K562 (cell line): ENCODE measurements at regions not wholly inside any gene's neighbourhood (a gene's known extent, or its start where the extent isn't known, plus 50 kb on each side); places are given as distances from the start of the nearest gene placed in this dataset.

ENCODE experiments used
- ARNT ChIP-seq, 2 experiments: fragments of 450-650 bp; IDR thresholded peaks; 2 replicates each; pipeline ENCODE4 v1.6.1; 2016; ENCODE audit warnings: mild to moderate bottlenecking in 1 of 2
- CBFA2T3 ChIP-seq: fragments of 450-650 bp; IDR thresholded peaks from 2 replicates; pipeline ENCODE4 v1.6.1; 2017
- CBX2 ChIP-seq: fragments of 200-600 bp; sonication (generic); IDR thresholded peaks from one replicate; pipeline ENCODE4 v1.6.1; 2012; ENCODE audit warnings: mild to moderate bottlenecking, low read length, inconsistent platforms; ENCODE audit not compliant: insufficient read depth, poor library complexity, severe bottlenecking
- DACH1 ChIP-seq: fragments of 450-650 bp; IDR thresholded peaks from 2 replicates; pipeline ENCODE4 v1.6.1; 2018; ENCODE audit not compliant: partially characterized antibody
- ETV1 ChIP-seq: fragments of 450-650 bp; conservative IDR thresholded peaks from 2 replicates; pipeline ENCODE4 v1.6.1; 2016; ENCODE audit warnings: missing genetic modification characterization, control low read depth, low read depth, missing compliant biosample characterization
- FOXM1 ChIP-seq, 2 experiments: fragments of 450-650 bp in 1 of 2; sonication (generic) in 1 of 2; formaldehyde crosslinking in 1 of 2; IDR thresholded peaks; 2 replicates each; pipeline versions ENCODE4 v1.6.1 to v1.9.0; 2017 to 2022; ENCODE audit warnings: low read depth in 2 of 2, mild to moderate bottlenecking in 2 of 2, missing genetic modification reagents in 1 of 2, moderate library complexity in 1 of 2
- IFI16 ChIP-seq: fragments of 250-450 bp; sonication (Bioruptor Pico); IDR thresholded peaks from 2 replicates; pipeline ENCODE4 v2.1.2; 2022; ENCODE audit warnings: mild to moderate bottlenecking, inconsistent platforms
- KHSRP ChIP-seq: fragments of 450-650 bp; IDR thresholded peaks from 2 replicates; pipeline ENCODE4 v1.6.1; 2017
- NBN ChIP-seq: fragments of 450-650 bp; IDR thresholded peaks from 2 replicates; pipeline ENCODE4 v1.6.1; 2016; ENCODE audit warnings: low read depth, mild to moderate bottlenecking
- RB1 ChIP-seq: fragments of 450-650 bp; IDR thresholded peaks from 2 replicates; pipeline ENCODE4 v1.6.1; 2017; ENCODE audit warnings: low read depth, mild to moderate bottlenecking
- RCOR1 ChIP-seq, 2 experiments: IDR thresholded peaks; 2 replicates each; pipeline ENCODE4 v1.6.1; 2012; ENCODE audit warnings: low read depth in 2 of 2, low read length in 2 of 2, borderline replicate concordance in 1 of 2, improper control_type of control experiment in 1 of 2
- RNF2 ChIP-seq: sonication (generic); IDR thresholded peaks from 2 replicates; pipeline ENCODE4 v1.6.1; 2016
- ZBTB7A ChIP-seq: IDR thresholded peaks from 2 replicates; pipeline ENCODE4 v1.6.1; 2011; ENCODE audit warnings: low read depth, mild to moderate bottlenecking, low read length, moderate library complexity, borderline replicate concordance; ENCODE audit not compliant: control insufficient read depth
- ZNF583 ChIP-seq: fragments of 250-450 bp; sonication (Bioruptor Pico); IDR thresholded peaks from 2 replicates; pipeline ENCODE4 v1.4.0; 2020
- TF ChIP-seq, protein P1 (sequence below): fragments of 250-450 bp; sonication (Bioruptor Pico); IDR thresholded peaks from 2 replicates; pipeline ENCODE4 v1.4.0; 2020; ENCODE audit warnings: mild to moderate bottlenecking, moderate library complexity
- TF ChIP-seq, protein P2 (sequence below): sonication (generic); formaldehyde crosslinking; IDR thresholded peaks from 2 replicates; pipeline ENCODE4 v1.8.0; 2022; ENCODE audit warnings: mild to moderate bottlenecking, missing genetic modification reagents
- TF ChIP-seq, protein P3 (sequence below): fragments of 450-650 bp; IDR thresholded peaks from 2 replicates; pipeline ENCODE4 v1.6.1; 2016; ENCODE audit warnings: antibody characterized with exemption
- TF ChIP-seq, protein P4 (sequence below): fragments of 250-450 bp; sonication (Bioruptor Pico); IDR thresholded peaks from 2 replicates; pipeline ENCODE4 v1.9.0; 2021; ENCODE audit warnings: mild to moderate bottlenecking, inconsistent platforms
- TF ChIP-seq, protein P5 (sequence below): fragments of 250-450 bp; sonication (Bioruptor Pico); IDR thresholded peaks from 2 replicates; pipeline ENCODE4 v1.5.0; 2020; ENCODE audit warnings: mild to moderate bottlenecking, borderline replicate concordance

DNA sequence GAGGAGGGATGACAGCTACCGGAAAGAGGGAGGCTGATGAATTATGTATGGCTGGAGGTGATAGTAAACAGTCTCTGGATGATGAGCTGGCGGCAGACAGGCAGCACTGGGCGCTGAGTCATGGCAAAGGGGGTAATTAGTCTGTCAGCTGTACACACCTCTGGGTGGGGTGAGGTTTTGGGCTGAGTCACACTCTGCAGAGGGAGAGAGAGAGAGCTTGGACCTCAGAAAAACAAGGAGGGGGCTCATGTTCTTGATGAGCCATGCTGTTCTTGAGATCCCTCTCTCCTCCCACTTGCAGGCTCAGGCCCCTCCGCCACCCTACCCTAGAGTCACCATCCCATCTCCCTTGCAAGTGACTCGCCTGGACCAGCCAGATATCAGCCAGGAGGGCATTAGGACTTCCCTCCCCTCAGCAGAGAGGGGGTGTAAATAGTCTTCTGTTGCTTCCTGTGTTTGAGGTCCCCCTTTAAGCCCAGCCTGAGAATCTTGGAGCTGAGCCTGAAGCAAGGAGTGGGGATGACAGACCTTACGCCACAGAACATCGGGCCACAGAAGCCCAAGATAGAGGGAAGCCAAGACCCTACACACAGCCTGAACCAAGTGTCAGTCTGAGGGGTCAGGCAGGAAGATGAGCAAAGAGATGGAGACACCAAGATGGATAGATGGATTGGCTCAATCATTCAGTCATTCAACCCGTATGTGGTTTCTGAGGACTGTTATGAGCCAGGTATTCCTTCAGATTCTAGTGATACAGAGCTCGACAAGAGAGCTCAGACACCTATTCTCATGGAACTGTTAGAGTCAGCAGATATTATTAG, 383.2 kb upstream of the CCL2 start (continued):
- TF ChIP-seq, protein P1, sequence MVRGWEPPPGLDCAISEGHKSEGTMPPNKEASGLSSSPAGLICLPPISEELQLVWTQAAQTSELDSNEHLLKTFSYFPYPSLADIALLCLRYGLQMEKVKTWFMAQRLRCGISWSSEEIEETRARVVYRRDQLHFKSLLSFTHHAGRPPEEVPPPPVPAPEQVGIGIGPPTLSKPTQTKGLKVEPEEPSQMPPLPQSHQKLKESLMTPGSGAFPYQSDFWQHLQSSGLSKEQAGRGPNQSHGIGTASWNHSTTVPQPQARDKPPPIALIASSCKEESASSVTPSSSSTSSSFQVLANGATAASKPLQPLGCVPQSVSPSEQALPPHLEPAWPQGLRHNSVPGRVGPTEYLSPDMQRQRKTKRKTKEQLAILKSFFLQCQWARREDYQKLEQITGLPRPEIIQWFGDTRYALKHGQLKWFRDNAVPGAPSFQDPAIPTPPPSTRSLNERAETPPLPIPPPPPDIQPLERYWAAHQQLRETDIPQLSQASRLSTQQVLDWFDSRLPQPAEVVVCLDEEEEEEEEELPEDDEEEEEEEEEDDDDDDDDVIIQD (CRISPR knock-in tag) = no peak
- TF ChIP-seq ZNF583 (CRISPR knock-in tag) (no peak; the same call in 1 of the 2 replicates), CBFA2T3 (peak; percentile 89), ZBTB7A (peak; percentile 80; the same call in 1 of the 2 replicates), ARNT (IDR thresholded peaks at IDR 0.05) (peak; percentile 54 to 86; a peak in 2 of 4 replicates), DACH1 (peak; percentile 95), IFI16 (CRISPR knock-in tag) (no peak), ETV1 (tag) (peak; percentile 80), RCOR1 (IDR thresholded peaks at IDR 0.05; ENCODE audit: borderline replicate concordance in 1 of 2, low read depth in 2 of 2, low read length in 2 of 2) (peak; percentile 76 to 97), CBX2 (no peak), FOXM1 (IDR thresholded peaks at IDR 0.05; ENCODE audit: low read depth) (0 out of 2 replicates have a peak, but pooled peaks have one; percentile 27), FOXM1 (CRISPR knock-in tag; IDR thresholded peaks at IDR 0.05; ENCODE audit: low read depth) (no peak), RB1 (peak; percentile 62; the same call in 1 of the 2 replicates), RNF2 (peak; percentile 77), NBN (peak; percentile 87; the same call in 1 of the 2 replicates), KHSRP (no peak)
- TF ChIP-seq, protein P2, sequence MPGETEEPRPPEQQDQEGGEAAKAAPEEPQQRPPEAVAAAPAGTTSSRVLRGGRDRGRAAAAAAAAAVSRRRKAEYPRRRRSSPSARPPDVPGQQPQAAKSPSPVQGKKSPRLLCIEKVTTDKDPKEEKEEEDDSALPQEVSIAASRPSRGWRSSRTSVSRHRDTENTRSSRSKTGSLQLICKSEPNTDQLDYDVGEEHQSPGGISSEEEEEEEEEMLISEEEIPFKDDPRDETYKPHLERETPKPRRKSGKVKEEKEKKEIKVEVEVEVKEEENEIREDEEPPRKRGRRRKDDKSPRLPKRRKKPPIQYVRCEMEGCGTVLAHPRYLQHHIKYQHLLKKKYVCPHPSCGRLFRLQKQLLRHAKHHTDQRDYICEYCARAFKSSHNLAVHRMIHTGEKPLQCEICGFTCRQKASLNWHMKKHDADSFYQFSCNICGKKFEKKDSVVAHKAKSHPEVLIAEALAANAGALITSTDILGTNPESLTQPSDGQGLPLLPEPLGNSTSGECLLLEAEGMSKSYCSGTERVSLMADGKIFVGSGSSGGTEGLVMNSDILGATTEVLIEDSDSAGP = no peak
- TF ChIP-seq, protein P3, sequence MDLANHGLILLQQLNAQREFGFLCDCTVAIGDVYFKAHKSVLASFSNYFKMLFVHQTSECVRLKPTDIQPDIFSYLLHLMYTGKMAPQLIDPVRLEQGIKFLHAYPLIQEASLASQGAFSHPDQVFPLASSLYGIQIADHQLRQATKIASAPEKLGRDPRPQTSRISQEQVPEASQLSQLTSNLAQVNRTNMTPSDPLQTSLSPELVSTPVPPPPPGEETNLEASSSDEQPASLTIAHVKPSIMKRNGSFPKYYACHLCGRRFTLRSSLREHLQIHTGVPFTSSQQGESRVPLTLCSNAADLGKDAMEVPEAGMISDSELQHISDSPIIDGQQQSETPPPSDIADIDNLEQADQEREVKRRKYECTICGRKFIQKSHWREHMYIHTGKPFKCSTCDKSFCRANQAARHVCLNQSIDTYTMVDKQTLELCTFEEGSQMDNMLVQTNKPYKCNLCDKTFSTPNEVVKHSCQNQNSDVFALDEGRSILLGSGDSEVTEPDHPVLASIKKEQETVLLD = peak; percentile 75
- TF ChIP-seq, protein P4, sequence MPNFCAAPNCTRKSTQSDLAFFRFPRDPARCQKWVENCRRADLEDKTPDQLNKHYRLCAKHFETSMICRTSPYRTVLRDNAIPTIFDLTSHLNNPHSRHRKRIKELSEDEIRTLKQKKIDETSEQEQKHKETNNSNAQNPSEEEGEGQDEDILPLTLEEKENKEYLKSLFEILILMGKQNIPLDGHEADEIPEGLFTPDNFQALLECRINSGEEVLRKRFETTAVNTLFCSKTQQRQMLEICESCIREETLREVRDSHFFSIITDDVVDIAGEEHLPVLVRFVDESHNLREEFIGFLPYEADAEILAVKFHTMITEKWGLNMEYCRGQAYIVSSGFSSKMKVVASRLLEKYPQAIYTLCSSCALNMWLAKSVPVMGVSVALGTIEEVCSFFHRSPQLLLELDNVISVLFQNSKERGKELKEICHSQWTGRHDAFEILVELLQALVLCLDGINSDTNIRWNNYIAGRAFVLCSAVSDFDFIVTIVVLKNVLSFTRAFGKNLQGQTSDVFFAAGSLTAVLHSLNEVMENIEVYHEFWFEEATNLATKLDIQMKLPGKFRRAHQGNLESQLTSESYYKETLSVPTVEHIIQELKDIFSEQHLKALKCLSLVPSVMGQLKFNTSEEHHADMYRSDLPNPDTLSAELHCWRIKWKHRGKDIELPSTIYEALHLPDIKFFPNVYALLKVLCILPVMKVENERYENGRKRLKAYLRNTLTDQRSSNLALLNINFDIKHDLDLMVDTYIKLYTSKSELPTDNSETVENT (CRISPR knock-in tag) = 0 out of 2 replicates have a peak, but pooled peaks have one; percentile 39
- TF ChIP-seq, protein P5, sequence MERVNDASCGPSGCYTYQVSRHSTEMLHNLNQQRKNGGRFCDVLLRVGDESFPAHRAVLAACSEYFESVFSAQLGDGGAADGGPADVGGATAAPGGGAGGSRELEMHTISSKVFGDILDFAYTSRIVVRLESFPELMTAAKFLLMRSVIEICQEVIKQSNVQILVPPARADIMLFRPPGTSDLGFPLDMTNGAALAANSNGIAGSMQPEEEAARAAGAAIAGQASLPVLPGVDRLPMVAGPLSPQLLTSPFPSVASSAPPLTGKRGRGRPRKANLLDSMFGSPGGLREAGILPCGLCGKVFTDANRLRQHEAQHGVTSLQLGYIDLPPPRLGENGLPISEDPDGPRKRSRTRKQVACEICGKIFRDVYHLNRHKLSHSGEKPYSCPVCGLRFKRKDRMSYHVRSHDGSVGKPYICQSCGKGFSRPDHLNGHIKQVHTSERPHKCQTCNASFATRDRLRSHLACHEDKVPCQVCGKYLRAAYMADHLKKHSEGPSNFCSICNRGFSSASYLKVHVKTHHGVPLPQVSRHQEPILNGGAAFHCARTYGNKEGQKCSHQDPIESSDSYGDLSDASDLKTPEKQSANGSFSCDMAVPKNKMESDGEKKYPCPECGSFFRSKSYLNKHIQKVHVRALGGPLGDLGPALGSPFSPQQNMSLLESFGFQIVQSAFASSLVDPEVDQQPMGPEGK = no peak
